Hypothalamus (tissue), 51 donors: ENCODE measurements at regions not wholly inside any gene's neighbourhood (a gene's known extent, or its start where the extent isn't known, plus 50 kb on each side); places are given as distances from the start of the nearest gene placed in this dataset.

Experiments used
- DNase-seq, 51 donors: peaks; one replicate each; lab custom pipeline; 2025; lab: John Stamatoyannopoulos, UW

DNA sequence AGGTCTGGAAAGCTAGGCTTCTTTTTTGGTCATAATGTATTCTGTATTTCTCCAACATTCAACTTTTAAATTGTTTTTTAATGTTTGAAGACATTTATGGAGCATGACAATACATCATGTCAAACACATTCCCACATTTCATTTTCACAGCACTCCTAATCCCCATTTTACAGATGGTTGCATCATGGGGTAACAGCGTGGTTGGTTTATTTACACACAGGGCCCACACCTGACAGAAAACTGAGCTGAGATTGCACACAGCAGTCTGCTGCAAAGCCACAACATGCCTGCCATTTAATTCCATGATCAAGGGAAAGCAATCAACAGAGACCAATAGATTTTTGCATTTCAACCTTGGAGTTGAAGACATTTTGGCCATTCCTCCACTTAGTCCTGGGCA, 335.7 kb upstream of the MGAT5 start:
- DNase-seq: no peak

DNA sequence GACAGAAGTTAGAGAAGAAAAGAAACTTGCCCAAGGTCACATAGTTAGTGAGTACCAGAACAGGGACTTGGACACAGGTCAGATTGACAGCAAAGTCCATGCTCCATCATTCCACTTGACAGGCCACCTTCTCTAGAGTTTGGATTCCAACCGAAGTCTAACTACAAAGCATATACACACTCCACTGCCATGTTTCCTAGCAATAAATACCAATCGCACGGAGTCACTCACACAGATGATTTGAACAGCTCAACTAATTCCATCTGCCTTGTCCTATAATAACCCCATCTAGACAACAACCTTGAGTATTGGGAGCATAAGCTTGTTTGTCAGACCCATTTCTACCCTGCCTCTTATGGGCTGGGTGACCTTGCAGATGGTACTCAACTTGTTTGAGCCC, 334.6 kb upstream of the MGAT5 start:
- no peak for DNase-seq

- no peak for DNase-seq
Measured at GRCh38 chr2:133927894-133928293, 326.0 kb upstream of the MGAT5 start.

GRCh38 chr2:133936096-133936495, 317.8 kb upstream of the MGAT5 start:
- DNase-seq: no peak

DNA sequence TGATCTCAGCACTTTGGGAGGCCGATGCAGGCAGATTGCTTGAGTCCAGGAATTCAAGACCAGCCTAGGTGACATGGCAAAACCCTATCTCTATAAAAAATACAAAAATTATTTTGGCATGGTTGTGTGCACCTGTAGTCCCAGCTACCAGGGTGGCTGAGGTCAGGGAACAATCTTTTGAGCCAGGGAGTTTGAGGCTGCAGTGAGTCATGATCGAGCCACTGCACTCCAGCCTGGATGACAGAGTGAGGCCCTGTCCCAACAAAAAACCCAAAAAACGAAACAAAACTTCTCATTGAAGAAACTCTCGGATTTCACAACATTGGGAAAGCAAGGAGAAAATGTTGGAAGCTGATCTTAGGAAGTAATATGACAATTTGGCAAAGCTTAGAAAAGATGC, 317.3 kb upstream of the MGAT5 start:
- DNase-seq: no peak

DNA sequence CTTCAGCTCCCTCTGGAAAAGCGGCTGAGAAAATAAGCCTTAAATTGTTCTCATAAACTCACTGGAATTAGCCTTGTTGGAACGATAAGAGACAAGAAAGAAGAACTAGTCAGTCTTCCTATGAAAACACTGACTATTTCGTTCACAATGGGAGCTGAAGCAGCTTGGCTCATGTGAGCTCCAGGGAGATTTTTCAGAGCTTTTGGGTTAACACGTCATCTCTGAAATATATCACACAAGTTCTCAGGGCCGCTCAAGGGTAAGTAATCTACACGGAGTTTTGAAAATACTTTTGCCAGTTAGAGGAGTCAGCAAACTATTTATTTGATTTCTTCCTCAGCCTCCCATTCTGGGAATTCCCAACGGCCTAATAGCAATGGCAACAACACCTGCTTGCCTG, 316.2 kb upstream of the MGAT5 start:
- no peak for DNase-seq

- no peak for DNase-seq
Measured at GRCh38 chr2:133940134-133940533, 313.7 kb upstream of the MGAT5 start.

DNA sequence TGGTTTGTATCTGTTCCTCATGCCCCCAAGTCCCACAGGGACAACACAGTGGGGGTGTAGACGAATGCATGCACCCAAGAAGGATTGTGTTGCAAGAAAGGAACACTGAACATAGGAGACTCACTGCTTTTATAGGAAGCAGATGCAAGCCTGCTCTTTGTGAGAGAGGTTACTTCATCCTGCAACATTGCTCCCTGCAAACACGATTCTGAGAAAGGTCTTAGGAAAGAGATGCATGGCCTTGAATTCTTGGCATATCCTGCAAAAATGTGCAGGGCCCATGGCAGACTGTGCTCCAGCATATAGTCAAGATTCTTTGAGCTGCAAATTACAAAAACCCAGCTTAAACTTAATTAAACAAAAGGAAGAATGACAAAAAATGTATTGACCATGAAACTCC, 312.2 kb upstream of the MGAT5 start:
- no peak for DNase-seq

DNA sequence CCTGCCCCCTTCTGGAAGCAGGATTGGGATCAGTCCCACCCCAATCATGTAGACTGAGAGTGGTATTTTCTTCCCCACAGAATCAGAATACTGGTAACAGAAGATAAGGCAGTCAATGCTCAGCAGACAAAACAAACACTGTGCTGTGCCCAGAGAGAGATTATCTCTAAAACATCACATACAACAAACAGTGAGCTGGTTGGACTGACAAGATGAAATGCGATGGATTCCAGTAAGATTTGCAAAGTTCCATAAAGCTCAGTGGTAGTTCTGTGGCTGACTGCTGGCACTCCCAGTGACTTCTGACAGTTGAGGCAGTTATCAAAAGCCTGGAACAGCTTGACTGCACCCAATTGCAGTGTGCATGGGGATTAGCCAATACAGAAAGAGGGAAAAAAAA, 311.5 kb upstream of the MGAT5 start:
- no peak for DNase-seq

GRCh38 chr2:133943108-133943507, 310.8 kb upstream of the MGAT5 start:
- DNase-seq: no peak

GRCh38 chr2:133945089-133945488, 308.8 kb upstream of the MGAT5 start:
- no peak for DNase-seq

DNA sequence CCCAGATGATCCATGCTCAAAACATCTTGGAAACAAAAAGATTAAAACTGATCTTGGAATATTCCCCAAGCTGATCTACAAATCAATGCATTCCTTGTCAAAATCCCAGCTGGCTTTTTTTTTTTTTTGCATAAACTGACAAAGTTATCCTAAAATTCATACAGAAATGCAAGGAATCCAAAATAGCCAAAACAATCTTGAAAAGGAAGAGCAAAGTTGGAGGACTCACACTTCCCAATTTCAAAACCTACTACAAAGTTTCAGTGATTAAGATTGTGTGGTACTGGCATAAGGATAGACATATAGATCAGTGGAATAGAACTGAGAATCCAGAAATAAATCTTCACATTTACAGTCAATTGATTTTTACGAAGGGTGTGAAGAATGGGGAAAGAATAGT, 306.8 kb upstream of the MGAT5 start:
- DNase-seq: no peak

DNA sequence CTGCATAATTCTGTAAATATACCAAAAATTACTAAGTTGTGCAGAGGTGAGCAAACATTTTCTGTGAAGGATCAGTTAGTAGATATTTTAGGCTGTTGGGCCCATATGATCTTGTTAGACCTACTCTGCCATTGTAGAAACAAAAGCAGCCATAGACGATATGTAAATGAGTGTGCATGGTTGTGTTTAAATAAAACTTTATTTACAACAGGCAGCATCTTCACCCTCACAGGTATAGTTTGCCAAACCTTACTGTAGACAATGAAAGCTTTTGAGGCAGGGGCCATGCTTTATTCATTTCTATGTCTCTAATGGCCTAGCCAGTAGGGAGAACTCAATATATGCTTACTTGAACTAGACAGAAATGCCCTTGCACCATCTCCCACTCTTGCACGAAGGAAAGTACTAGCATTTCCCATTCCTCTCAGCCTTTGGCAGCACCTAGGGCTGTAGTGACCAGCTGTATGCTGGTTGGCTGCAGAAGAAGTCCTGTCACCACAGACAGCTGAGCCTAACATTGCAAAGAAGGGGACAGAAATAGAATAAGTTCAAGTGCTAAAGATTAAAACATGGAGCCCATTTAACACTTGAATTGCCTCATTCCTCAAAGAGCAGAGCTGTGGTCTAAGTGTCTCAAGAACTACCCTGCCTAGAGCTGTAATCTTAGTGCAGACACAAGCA, 305.1 kb upstream of the MGAT5 start:
- no peak for DNase-seq

- DNase-seq: no peak
Measured at GRCh38 chr2:133949595-133949994, 304.3 kb upstream of the MGAT5 start.

DNA sequence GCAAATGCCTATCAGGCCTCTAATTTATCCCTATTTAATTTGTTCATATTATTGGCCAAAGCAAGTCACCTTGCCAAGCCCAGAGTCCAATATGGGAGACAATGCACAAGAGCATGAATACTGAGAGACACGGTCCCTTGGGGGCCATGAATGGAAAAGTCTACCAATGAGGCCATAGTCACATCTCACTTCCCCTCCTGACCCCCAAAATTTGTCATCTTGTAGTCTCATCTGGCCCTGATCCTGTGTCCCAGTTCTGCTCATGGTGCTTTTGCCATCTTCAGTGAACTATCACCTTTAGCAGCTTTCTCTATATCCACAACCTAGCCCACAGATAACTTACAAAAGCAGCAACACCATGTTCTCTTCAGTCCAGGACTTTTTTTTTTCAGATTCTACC, 302.7 kb upstream of the MGAT5 start:
- no peak for DNase-seq

DNA sequence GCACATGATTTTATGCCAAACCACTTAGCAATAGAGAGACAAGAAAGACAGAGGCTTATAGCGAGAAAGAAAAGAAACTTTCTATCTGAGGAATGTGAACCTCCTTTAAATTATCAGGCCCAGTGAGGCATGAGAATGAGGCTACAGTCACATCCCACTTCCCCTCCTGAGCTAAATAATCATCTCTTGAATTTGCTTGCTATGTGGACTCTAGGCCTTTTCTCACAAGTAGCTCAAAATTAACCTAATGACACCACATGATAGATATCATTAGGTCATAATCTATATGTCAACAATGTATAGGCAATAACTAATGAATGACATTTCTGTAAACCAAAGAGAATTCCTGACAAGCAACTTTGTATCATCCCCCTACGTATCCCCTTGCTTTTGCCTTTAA, 301.5 kb upstream of the MGAT5 start:
- DNase-seq: no peak

DNA sequence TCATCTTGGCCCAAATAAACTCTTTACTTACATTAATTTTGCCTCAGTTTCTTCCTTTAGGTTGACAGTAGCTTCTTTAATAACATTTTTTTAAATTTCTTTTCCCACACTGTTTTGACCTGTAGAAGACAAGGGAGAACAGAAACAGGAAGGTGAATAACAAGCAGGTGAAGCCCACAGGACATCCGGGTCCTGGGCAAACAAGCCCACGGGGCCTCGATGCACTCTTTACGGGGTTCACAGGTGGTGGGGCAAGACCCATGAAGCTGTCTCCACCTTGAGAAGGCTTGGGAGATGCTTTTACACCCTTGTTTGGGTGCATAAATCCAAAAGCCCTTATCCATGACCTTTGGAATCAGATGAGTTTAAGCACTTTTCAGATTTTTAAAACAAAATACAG, 301.0 kb upstream of the MGAT5 start:
- no peak for DNase-seq

- no peak for DNase-seq
Measured at GRCh38 chr2:133953524-133953923, 300.3 kb upstream of the MGAT5 start.

GRCh38 chr2:133954636-133955035, 299.2 kb upstream of the MGAT5 start:
- DNase-seq: no peak

DNA sequence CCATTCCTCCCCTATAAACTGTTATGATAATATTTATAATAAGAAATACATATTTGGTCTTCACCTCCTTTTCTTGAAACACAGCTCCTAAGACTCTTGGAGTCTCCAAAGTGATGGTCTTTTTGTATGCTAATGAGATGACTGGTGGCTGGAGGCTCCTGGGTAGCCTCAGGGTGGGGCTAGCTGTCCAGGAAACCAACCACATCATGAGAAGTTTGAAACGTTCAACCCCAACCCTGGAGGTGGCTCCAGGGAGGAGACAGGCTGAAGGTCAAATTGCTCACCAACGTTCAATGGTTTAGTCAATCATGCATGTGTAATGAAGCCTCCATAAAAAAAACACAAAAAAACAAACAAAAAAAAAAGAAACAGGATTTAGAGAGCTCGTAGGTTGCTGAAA, 298.7 kb upstream of the MGAT5 start:
- no peak for DNase-seq

- no peak for DNase-seq
Measured at GRCh38 chr2:133956434-133956935, 297.4 kb upstream of the MGAT5 start.

GRCh38 chr2:133957724-133958480, 296.0 kb upstream of the MGAT5 start:
- DNase-seq: no peak
